ENCODE measurements at regions not wholly inside any gene's neighbourhood (a gene's known extent, or its start where the extent isn't known, plus 50 kb on each side); places are given as distances from the start of the nearest gene placed in this dataset.

DNA sequence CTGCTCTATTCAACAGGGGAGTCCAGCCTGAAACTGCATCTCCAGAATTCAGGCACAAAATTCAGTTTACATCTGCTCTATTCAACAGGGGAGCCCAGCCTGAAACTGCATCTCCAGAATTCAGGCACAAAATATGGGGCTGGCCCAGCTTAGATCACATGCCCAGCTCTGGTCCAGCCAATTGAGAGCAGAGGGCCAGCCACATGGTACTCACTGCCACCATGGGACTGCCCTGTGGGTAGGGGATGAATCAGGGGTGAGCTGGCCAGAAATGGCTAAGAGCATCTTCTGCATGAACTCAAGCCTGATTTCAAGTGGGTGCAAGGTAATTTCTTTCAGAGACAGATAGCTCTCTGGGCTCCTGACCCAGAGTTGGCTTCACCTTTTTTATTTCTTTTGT, 156.6 kb upstream of the LYZL2 start:
- TF ChIP-seq, protein P1, sequence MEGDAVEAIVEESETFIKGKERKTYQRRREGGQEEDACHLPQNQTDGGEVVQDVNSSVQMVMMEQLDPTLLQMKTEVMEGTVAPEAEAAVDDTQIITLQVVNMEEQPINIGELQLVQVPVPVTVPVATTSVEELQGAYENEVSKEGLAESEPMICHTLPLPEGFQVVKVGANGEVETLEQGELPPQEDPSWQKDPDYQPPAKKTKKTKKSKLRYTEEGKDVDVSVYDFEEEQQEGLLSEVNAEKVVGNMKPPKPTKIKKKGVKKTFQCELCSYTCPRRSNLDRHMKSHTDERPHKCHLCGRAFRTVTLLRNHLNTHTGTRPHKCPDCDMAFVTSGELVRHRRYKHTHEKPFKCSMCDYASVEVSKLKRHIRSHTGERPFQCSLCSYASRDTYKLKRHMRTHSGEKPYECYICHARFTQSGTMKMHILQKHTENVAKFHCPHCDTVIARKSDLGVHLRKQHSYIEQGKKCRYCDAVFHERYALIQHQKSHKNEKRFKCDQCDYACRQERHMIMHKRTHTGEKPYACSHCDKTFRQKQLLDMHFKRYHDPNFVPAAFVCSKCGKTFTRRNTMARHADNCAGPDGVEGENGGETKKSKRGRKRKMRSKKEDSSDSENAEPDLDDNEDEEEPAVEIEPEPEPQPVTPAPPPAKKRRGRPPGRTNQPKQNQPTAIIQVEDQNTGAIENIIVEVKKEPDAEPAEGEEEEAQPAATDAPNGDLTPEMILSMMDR (IDR thresholded peaks at IDR 0.05; ENCODE audit: borderline replicate concordance, control extremely low read depth, extremely low read depth, insufficient read depth, missing control alignments), result no peak
- in situ Hi-C loops (cut with MboI; ENCODE audit: low sequenced_read_pairs, unreplicated experiment), result loop anchor here (25.0 kb wide), 1 partner anchor 701 kb away; no protein-coding TSS in a partner anchor
- no peak for DNase-seq (ENCODE audit: low spot score)

DNA sequence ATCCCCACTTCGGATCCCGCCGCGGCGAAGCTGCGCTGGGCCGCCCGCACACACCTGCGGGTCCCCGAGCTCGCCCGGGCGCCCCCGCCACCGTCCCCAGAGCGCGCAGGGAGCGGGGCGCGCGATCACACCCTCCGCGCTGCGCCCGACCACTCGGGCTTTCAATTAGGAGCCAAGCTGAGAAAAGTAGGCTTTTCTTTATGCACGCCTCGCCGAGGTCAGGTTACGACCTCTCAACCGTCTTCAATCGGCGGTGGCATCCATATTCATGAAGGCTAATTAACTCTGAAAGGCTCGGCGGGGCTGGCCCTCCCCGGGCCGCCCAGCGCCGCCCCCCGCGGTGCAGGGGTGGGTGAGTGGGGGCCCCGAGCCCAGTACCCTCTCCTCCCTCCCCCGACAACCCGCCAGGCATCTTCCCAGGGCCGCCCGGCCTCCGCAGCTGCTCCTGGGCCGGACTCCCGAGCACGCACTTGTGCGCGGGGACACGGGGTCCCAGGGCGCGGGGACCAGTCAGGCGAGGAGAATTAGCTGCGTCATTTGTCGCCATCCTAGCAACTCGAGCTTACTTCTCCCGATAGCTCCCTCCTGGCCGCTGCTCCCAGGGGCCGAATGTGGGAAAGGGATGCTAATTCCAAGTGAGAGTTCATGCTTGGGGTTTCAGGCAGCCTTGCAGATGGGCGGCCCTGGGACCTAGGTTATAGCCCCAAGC, 155.5 kb upstream of the LYZL2 start:
- in situ Hi-C loops (cut with MboI; ENCODE audit: low sequenced_read_pairs, unreplicated experiment), result loop anchor here (25.0 kb wide), 1 partner anchor 702 kb away; no protein-coding TSS in a partner anchor
- DNase-seq (ENCODE audit: low spot score), result peak; percentile 67
- TF ChIP-seq, protein P1 (IDR thresholded peaks at IDR 0.05; ENCODE audit: borderline replicate concordance, control extremely low read depth, extremely low read depth, insufficient read depth, missing control alignments), result no peak

DNA sequence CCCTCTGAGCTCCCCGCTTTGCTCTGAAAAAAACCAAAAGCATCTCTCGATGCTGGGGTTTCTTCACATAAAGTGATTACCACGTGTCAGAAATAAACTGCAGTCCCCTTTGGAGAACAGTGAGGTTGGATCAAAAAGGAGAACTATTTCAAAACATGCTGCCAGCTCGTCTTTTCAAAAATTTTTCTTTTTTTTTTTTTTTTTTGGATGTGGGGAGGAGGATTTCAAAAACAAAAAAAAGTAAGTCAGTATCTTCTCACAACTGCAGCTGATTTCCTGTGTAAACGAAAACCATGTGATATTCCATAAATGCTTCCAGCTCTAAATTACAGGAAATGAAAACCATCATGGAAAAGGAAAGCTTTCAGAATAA, 155.0 kb upstream of the LYZL2 start:
- TF ChIP-seq, protein P1 (IDR thresholded peaks at IDR 0.05; ENCODE audit: borderline replicate concordance, control extremely low read depth, extremely low read depth, insufficient read depth, missing control alignments), result no peak
- in situ Hi-C loops (cut with MboI; ENCODE audit: low sequenced_read_pairs, unreplicated experiment), result loop anchor here (25.0 kb wide), 1 partner anchor 703 kb away; no protein-coding TSS in a partner anchor
- DNase-seq (ENCODE audit: low spot score), result no peak

DNA sequence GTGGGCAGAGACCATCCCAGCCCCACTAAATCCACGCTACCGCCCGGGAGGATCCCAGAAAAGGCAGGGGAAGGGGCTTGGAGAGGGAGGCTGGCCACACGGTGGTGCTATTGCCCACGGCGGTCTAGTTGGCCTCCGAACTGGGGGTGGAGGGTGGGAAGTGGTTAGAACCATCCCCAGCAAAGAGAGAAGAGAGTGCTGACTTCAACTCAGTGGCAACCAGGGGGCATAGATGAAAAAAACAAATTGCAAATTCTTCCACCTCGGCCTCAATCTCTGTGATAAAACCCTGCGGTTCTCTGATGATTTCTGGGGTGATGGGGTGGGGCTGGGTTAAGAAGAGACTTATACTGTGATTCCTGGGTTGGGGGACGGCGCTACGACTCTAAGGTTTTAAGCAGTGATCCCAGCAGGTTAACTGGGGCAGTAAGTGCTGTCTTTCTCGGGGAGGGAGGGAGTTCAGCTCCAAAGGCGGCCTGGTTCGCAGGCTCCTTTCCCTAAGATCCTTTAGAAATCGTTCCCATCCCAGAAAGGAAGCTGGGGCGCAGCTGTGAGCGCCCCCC, 154.5 kb upstream of the LYZL2 start:
- in situ Hi-C loops (cut with MboI; ENCODE audit: low sequenced_read_pairs, unreplicated experiment), result loop anchor here (25.0 kb wide), 1 partner anchor 703 kb away; no protein-coding TSS in a partner anchor
- TF ChIP-seq, protein P1 (IDR thresholded peaks at IDR 0.05; ENCODE audit: borderline replicate concordance, control extremely low read depth, extremely low read depth, insufficient read depth, missing control alignments), result peak; percentile 64
- peak; percentile 90 for DNase-seq (ENCODE audit: low spot score)

DNA sequence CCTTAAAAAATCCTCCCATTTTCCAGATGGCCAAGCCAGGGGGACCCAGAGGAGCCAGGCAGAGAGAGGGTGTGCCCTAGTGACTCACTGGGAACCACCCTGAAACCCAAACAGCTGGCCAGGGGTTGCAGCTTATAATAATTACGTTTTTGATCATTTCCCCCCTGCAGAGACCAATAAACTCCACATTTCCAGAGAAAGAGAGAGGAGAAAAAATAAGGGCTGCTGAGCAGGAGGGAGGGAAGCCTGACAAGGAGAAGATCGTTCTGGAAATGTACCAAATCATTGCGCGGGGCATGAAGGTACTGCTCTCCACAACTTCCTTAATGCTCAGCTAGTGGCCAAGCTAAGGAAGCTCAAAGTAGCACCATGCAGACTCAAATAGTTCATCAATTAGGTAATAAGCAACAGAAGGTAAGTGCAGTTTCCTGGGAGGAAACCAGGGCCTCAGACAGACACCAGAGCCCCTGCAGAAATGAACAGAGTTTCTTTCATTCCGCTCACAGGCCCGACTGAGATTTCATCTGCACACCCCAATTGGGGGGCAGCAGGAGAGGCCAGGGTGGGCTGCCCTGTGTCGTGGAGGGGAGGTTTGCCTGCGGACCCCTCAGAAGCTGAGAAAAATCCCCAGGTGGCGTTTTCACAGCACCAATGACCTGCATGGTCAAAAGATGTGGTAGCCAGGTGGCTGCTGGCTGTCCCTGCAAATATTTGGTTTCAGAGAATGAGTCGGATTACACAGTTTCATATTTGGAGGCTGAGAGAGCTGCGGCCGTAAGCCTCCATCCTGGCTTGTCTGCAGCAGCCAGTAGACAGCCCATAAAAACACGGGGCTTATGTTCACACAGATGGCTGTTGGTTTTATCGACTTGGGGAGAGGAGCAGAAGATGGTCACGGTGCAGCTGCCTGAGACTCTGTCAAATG, 153.2 kb upstream of the LYZL2 start:
- in situ Hi-C loops (cut with MboI; ENCODE audit: low sequenced_read_pairs, unreplicated experiment), result loop anchor here (25.0 kb wide), 1 partner anchor 705 kb away; no protein-coding TSS in a partner anchor
- peak; percentile 50 for DNase-seq (ENCODE audit: low spot score)
- TF ChIP-seq, protein P1 (IDR thresholded peaks at IDR 0.05; ENCODE audit: borderline replicate concordance, control extremely low read depth, extremely low read depth, insufficient read depth, missing control alignments), result no peak

DNA sequence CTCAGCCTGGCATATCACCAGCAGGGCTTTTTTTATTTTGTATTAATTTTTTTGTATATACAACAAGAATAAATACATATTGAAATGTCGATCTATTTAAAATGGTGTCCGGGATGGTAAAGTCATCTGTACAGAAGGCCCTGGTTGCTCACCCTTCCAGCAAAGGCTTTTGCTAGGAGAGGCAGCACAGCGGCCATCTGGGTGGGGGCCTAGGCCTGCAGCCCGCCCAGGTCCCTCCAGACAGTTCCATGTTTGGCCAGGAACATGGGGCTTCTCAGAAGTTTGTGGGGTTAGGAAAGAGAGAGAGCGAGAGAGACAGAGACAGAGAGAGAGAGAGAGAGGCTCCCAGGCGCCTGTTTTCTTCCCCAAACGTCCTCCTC, 152.6 kb upstream of the LYZL2 start:
- in situ Hi-C loops (cut with MboI; ENCODE audit: low sequenced_read_pairs, unreplicated experiment), result loop anchor here (25.0 kb wide), 1 partner anchor 705 kb away; no protein-coding TSS in a partner anchor
- no peak for DNase-seq (ENCODE audit: low spot score)
- TF ChIP-seq, protein P1 (IDR thresholded peaks at IDR 0.05; ENCODE audit: borderline replicate concordance, control extremely low read depth, extremely low read depth, insufficient read depth, missing control alignments), result no peak
